H9 (cell line): ENCODE measurements at regions not wholly inside any gene's neighbourhood (a gene's known extent, or its start where the extent isn't known, plus 50 kb on each side); places are given as distances from the start of the nearest gene placed in this dataset.

ENCODE experiments used
- DNase-seq: peaks from one replicate; pipeline ENCODE4 v3.0.0-alpha.2; 2017
- H2AFZ ChIP-seq: one replicate; pipeline ENCODE4 v1.6.1; 2013; ENCODE audit warnings: mild to moderate bottlenecking, low read length, control low read depth, moderate library complexity
- H2AK5ac ChIP-seq: 2 replicates; pipeline ENCODE4 v1.6.1; 2013; ENCODE audit warnings: low read length, control low read depth, mixed read lengths; ENCODE audit not compliant: insufficient read length
- H2BK120ac ChIP-seq: one replicate; pipeline ENCODE4 v1.6.1; 2013; ENCODE audit warnings: low read depth, mild to moderate bottlenecking, low read length, control low read depth, inconsistent platforms; ENCODE audit not compliant: poor library complexity, severe bottlenecking
- H2BK12ac ChIP-seq: 2 replicates; pipeline ENCODE4 v1.6.1; 2013; ENCODE audit warnings: low read length, control low read depth, mixed read lengths, low read depth; ENCODE audit not compliant: insufficient read length
- H2BK15ac ChIP-seq: 2 replicates; pipeline ENCODE4 v1.6.1; 2013; ENCODE audit warnings: low read depth, low read length, control low read depth
- H2BK20ac ChIP-seq: one replicate; pipeline ENCODE4 v1.6.1; 2013; ENCODE audit warnings: low read depth, mild to moderate bottlenecking, low read length, control low read depth, inconsistent platforms; ENCODE audit not compliant: poor library complexity, severe bottlenecking
- H2BK5ac ChIP-seq: 2 replicates; pipeline ENCODE4 v1.6.1; 2013; ENCODE audit warnings: low read length, control low read depth, mixed read lengths; ENCODE audit not compliant: insufficient read length
- H3K14ac ChIP-seq: 2 replicates; pipeline ENCODE4 v1.6.1; 2013; ENCODE audit warnings: low read length, control low read depth; ENCODE audit not compliant: insufficient read depth
- H3K18ac ChIP-seq: 2 replicates; pipeline ENCODE4 v1.6.1; 2013; ENCODE audit warnings: low read depth, mild to moderate bottlenecking, mixed read lengths, low read length, control low read depth; ENCODE audit not compliant: insufficient read length
- H3K23ac ChIP-seq: 2 replicates; pipeline ENCODE4 v1.6.1; 2013; ENCODE audit warnings: low read length, control low read depth, mixed read lengths, low read depth; ENCODE audit not compliant: insufficient read length
- H3K23me2 ChIP-seq: 2 replicates; pipeline ENCODE4 v1.6.1; 2013; ENCODE audit warnings: low read depth, mild to moderate bottlenecking, mixed read lengths, low read length, control low read depth; ENCODE audit not compliant: insufficient read length, poor library complexity, severe bottlenecking
- H3K27ac ChIP-seq: 2 replicates; pipeline ENCODE4 v1.5.1; 2013; ENCODE audit warnings: low read length, control low read depth, mixed read lengths, low read depth; ENCODE audit not compliant: insufficient read length
- H3K27me3 ChIP-seq: 2 replicates; pipeline ENCODE4 v1.6.1; 2013; ENCODE audit warnings: low read length, control low read depth, inconsistent platforms; ENCODE audit not compliant: insufficient read depth
- H3K4ac ChIP-seq: 2 replicates; pipeline ENCODE4 v1.6.1; 2013; ENCODE audit warnings: low read depth, mild to moderate bottlenecking, control low read depth, inconsistent platforms, low read length, moderate library complexity
- H3K4me1 ChIP-seq: 2 replicates; pipeline ENCODE4 v1.6.1; 2013; ENCODE audit warnings: low read length, control low read depth, inconsistent platforms; ENCODE audit not compliant: insufficient read depth
- H3K4me2 ChIP-seq: 2 replicates; pipeline ENCODE4 v1.6.1; 2013; ENCODE audit warnings: low read length, control low read depth, mixed read lengths; ENCODE audit not compliant: insufficient read length, insufficient read depth
- H3K56ac ChIP-seq: 2 replicates; pipeline ENCODE4 v1.6.1; 2013; ENCODE audit warnings: low read depth, mild to moderate bottlenecking, mixed read lengths, low read length, control low read depth; ENCODE audit not compliant: insufficient read length
- H3K79me1 ChIP-seq: 2 replicates; pipeline ENCODE4 v1.6.1; 2013; ENCODE audit warnings: low read depth, mild to moderate bottlenecking, moderate library complexity, low read length, control low read depth, inconsistent platforms; ENCODE audit not compliant: insufficient read depth, poor library complexity, severe bottlenecking
- H3K79me2 ChIP-seq: 2 replicates; pipeline ENCODE4 v1.6.1; 2013; ENCODE audit warnings: low read length, control low read depth, inconsistent platforms; ENCODE audit not compliant: insufficient read depth
- H3K9ac ChIP-seq: 2 replicates; pipeline ENCODE4 v1.6.1; 2013; ENCODE audit warnings: low read length, control low read depth, mixed read lengths; ENCODE audit not compliant: insufficient read length; ENCODE audit errors: extremely low read depth
- H3K9me3 ChIP-seq: one replicate; pipeline ENCODE4 v1.6.1; 2013; ENCODE audit warnings: low read depth, low read length, inconsistent platforms; ENCODE audit not compliant: control insufficient read depth
- H3T11ph ChIP-seq: one replicate; pipeline ENCODE4 v1.6.1; 2013; ENCODE audit warnings: mild to moderate bottlenecking, low read length, control low read depth, inconsistent platforms
- H4K20me1 ChIP-seq: one replicate; pipeline ENCODE4 v1.6.1; 2013; ENCODE audit not compliant: control insufficient read depth, insufficient read length, insufficient read depth
- H4K5ac ChIP-seq: 2 replicates; pipeline ENCODE4 v1.6.1; 2013; ENCODE audit warnings: low read depth, mild to moderate bottlenecking, mixed read lengths, low read length, control low read depth; ENCODE audit not compliant: insufficient read length
- H4K8ac ChIP-seq: replicated peaks from 2 replicates; pipeline ENCODE4 v1.6.1; 2013; ENCODE audit warnings: low read length, control low read depth, mixed read lengths, low read depth; ENCODE audit not compliant: insufficient read length
- H4K91ac ChIP-seq: 2 replicates; pipeline ENCODE4 v1.6.1; 2013; ENCODE audit warnings: low read depth, mild to moderate bottlenecking, moderate library complexity, mixed read lengths, low read length, control low read depth; ENCODE audit not compliant: insufficient read length
- H3K27ac Mint-ChIP-seq, 3 experiments: 2 replicates in 2 of 3; 3 replicates in 1 of 3; pipeline ENCODE4 v1.8.0; 2020 to 2021; ENCODE audit warnings: mixed read lengths in 3 of 3, mild to moderate bottlenecking in 1 of 3, moderate library complexity in 1 of 3
- H3K27me3 Mint-ChIP-seq: 2 replicates; pipeline ENCODE4 v1.8.0; 2021; ENCODE audit warnings: low read depth, mild to moderate bottlenecking, moderate library complexity, mixed read lengths
- H3K36me3 Mint-ChIP-seq, 3 experiments: 2 replicates in 2 of 3; 3 replicates in 1 of 3; pipeline ENCODE4 v1.8.0; 2020 to 2021; ENCODE audit warnings: low read depth in 3 of 3, mixed read lengths in 3 of 3; ENCODE audit not compliant: insufficient read depth in 1 of 3
- H3K4me1 Mint-ChIP-seq, 2 experiments: 2 replicates each; pipeline ENCODE4 v1.8.0; 2020; ENCODE audit warnings: mixed read lengths in 2 of 2
- H3K4me3 Mint-ChIP-seq, 2 experiments: 2 replicates in 1 of 2; 3 replicates in 1 of 2; pipeline ENCODE4 v1.8.0; 2020 to 2021; ENCODE audit warnings: mild to moderate bottlenecking in 2 of 2, mixed read lengths in 2 of 2, moderate library complexity in 1 of 2
- H3K9me3 Mint-ChIP-seq, 2 experiments: 2 replicates in 1 of 2; 3 replicates in 1 of 2; pipeline ENCODE4 v1.8.0; 2020; ENCODE audit warnings: mild to moderate bottlenecking in 2 of 2, mixed read lengths in 2 of 2, moderate library complexity in 1 of 2
- CTCF ChIP-seq: fragments of 200-600 bp; sonication (generic); conservative IDR thresholded peaks from 3 replicates; pipeline ENCODE4 v1.8.0; 2021; ENCODE audit warnings: antibody characterized with exemption, mild to moderate bottlenecking
- WGBS: extraction: QIAGEN DNeasy Blood & Tissue Kit; methylation state at CpG from one replicate; pipeline ENCODE4 v1.1.7; 2013; ENCODE audit warnings: missing lambda C conversion rate, low lambda C conversion rate, mixed read lengths; ENCODE audit not compliant: insufficient read length; ENCODE audit errors: extremely low coverage; 5-methylcytosine and 5-hydroxymethylcytosine counted together

GRCh38 chr3:159168788-159169187, 366.9 kb downstream of the MFSD1 start:
- H3K9me3 Mint-ChIP-seq = no peaks in the 10 kb centered on the region
- no CpG with 5 or more reads among the region's 1 CpG for WGBS

More at GRCh38 chr3:159168788-159169187, 366.9 kb downstream of the MFSD1 start:
- Histone ChIP-seq H2BK20ac (no peak overlapping the region), H3K4me2 (no peak overlapping the region), H3K27me3 (no peaks in the 10 kb centered on the region), H3K18ac (no peak overlapping the region), H3K79me2 (no peaks in the 10 kb centered on the region), H4K8ac (no peak overlapping the region), H3T11ph (no peak overlapping the region), H3K9me3 (no peaks in the 10 kb centered on the region), H3K56ac (no peak overlapping the region), H2AFZ (no peak overlapping the region), H2AK5ac (no peak overlapping the region), H2BK12ac (no peak overlapping the region), H3K27ac (no peak overlapping the region), H4K5ac (no peak overlapping the region), H3K79me1 (no peaks in the 10 kb centered on the region), H3K23me2 (no peaks in the 10 kb centered on the region), H3K23ac (no peak overlapping the region), H3K9ac (no peak overlapping the region), H4K20me1 (no peaks in the 10 kb centered on the region), H2BK5ac (no peak overlapping the region), H3K4ac (no peak overlapping the region), H2BK120ac (no peak overlapping the region), H3K14ac (no peak overlapping the region), H4K91ac (no peak overlapping the region), H2BK15ac (no peak overlapping the region), H3K4me1 (no peaks in the 10 kb centered on the region)
- Mint-ChIP-seq H3K27ac (no peak overlapping the region), H3K4me1 (peaks cover 0 to 4% of the 10 kb centered on the region in 2 experiments; a peak in 1 of 4 replicates), H3K4me3 (no peak overlapping the region), H3K27me3 (no peaks in the 10 kb centered on the region), H3K36me3 (no peaks in the 10 kb centered on the region)
- TF ChIP-seq CTCF = no peak
- no peak for DNase-seq
